K562 (cell line): ENCODE measurements at regions not wholly inside any gene's neighbourhood (a gene's known extent, or its start where the extent isn't known, plus 50 kb on each side); places are given as distances from the start of the nearest gene placed in this dataset.

Experiments used
- ATAC-seq: fragments of 200-7000 bp; cut with Tn5 transposase; 3 replicates; pipeline ENCODE4 v1.9.1; 2020; ENCODE audit warnings: moderate library complexity
- BruUV-seq: library from RNA; stranded (reverse); fragments of 400-500 nt; replicated peaks from 2 replicates; lab custom pipeline; 2021; lab: Mats Ljungman, UMichigan
- CTCF ChIA-PET: fragments of 300-600 bp; formaldehyde crosslinking; extraction: SDS; loops from one replicate; lab custom pipeline; 2021; ENCODE audit warnings: low intra/inter-chr PET ratio; lab: Yijun Ruan, JAX
- POLR2A ChIA-PET: fragments of 300-600, 350-650 bp; sonication (Branson Sonifier 250); formaldehyde crosslinking; extraction: SDS; loops from one replicate; lab custom pipeline; 2021; ENCODE audit warnings: antibody characterized with exemption, inconsistent platforms; lab: Yijun Ruan, JAX
- DNase-seq, 4 experiments: peaks; one replicate each; pipeline versions ENCODE4 v3.0.0 to v3.0.0-alpha.2; 2011 to 2018; ENCODE audit warnings: low spot score in 3 of 4, mixed read lengths in 3 of 4; ENCODE audit errors: extremely low read depth in 1 of 4
- FAIRE-seq: peaks from 2 replicates; lab custom pipeline; 2011; peaks lifted over from hg19 to GRCh38; lab: Jason Lieb, UNC
- H2AFZ ChIP-seq: 2 replicates; pipeline ENCODE4 v1.6.0; 2011; ENCODE audit warnings: low read depth, low read length, control low read depth, inconsistent platforms
- H3K27ac ChIP-seq: fragments of 200-600 bp; 3 replicates; pipeline ENCODE4 v1.8.0; 2011; ENCODE audit warnings: low read depth, mild to moderate bottlenecking, control low read depth, inconsistent platforms, low read length, moderate library complexity, mixed read lengths; ENCODE audit errors: extremely low read depth
- H3K27me3 ChIP-seq, 2 experiments: fragments of 300-600 bp in 1 of 2; 2 replicates in 1 of 2; 3 replicates in 1 of 2; pipeline versions ENCODE4 v1.6.0 to v1.8.0; 2011; ENCODE audit warnings: inconsistent platforms in 2 of 2, low read length in 2 of 2, mild to moderate bottlenecking in 1 of 2, mixed read lengths in 1 of 2, moderate library complexity in 1 of 2; ENCODE audit not compliant: control insufficient read depth in 2 of 2, insufficient read depth in 2 of 2
- H3K36me3 ChIP-seq: fragments of 300-600 bp; 3 replicates; pipeline ENCODE4 v1.8.0; 2011; ENCODE audit warnings: mild to moderate bottlenecking, low read length, inconsistent platforms; ENCODE audit not compliant: control insufficient read depth, insufficient read depth
- H3K4me1 ChIP-seq, 2 experiments: fragments of 200-600 bp in 1 of 2; replicated peaks in 1 of 2; 2 replicates in 1 of 2; 3 replicates in 1 of 2; pipeline versions ENCODE4 v1.5.1 to v1.8.0; 2011; ENCODE audit warnings: inconsistent platforms in 2 of 2, low read length in 2 of 2, mild to moderate bottlenecking in 1 of 2, mixed read lengths in 1 of 2, moderate library complexity in 1 of 2; ENCODE audit not compliant: control insufficient read depth in 2 of 2, insufficient read depth in 2 of 2
- H3K4me2 ChIP-seq: 2 replicates; pipeline ENCODE4 v1.6.1; 2011; ENCODE audit warnings: low read length, control low read depth, inconsistent platforms, mixed read lengths; ENCODE audit not compliant: insufficient read depth
- H3K4me3 ChIP-seq: fragments of 200-600 bp; sonication (generic), shearing (Covaris generic); 2 replicates; pipeline ENCODE4 v1.5.1; 2016; ENCODE audit warnings: control low read depth, inconsistent platforms
- H3K79me2 ChIP-seq: fragments of 200-600 bp; 3 replicates; pipeline ENCODE4 v1.8.0; 2011; ENCODE audit warnings: low read length, inconsistent platforms; ENCODE audit not compliant: control insufficient read depth, insufficient read depth
- H3K9ac ChIP-seq, 2 experiments: 2 replicates each; pipeline versions ENCODE4 v1.6.0 to v1.6.1; 2011; ENCODE audit warnings: low read depth in 2 of 2, low read length in 2 of 2, control low read depth in 1 of 2, inconsistent platforms in 1 of 2, mild to moderate bottlenecking in 1 of 2, mixed read lengths in 1 of 2; ENCODE audit not compliant: insufficient read depth in 1 of 2
- H3K9me1 ChIP-seq: one replicate; pipeline ENCODE4 v1.6.0; 2011; ENCODE audit warnings: inconsistent platforms, mild to moderate bottlenecking, low read length, moderate library complexity; ENCODE audit not compliant: control insufficient read depth, insufficient read depth
- H3K9me3 ChIP-seq: replicated peaks from 2 replicates; pipeline ENCODE4 v1.5.1; 2011; ENCODE audit warnings: low read depth, low read length, inconsistent platforms; ENCODE audit not compliant: control insufficient read depth, insufficient read depth
- H4K20me1 ChIP-seq: replicated peaks from 2 replicates; pipeline ENCODE4 v1.6.1; 2011; ENCODE audit warnings: low read length, inconsistent platforms, mixed read lengths; ENCODE audit not compliant: control insufficient read depth, insufficient read depth
- ETV5 ChIP-seq: sonication (generic); formaldehyde crosslinking; IDR thresholded peaks from 2 replicates; pipeline ENCODE4 v1.4.0; 2020; ENCODE audit warnings: low read depth, mild to moderate bottlenecking, missing genetic modification reagents
- ZNF121 ChIP-seq: sonication (generic); formaldehyde crosslinking; conservative IDR thresholded peaks from 2 replicates; pipeline ENCODE4 v1.8.0; 2022; ENCODE audit warnings: missing genetic modification reagents
- WGBS: fragments of 100-300 bp; shearing (Covaris generic); methylation state at CpG from one replicate; pipeline ENCODE4 v1.1.6; 2016; ENCODE audit warnings: low coverage, mixed read lengths; ENCODE audit not compliant: insufficient coverage; ENCODE audit errors: missing lambda C conversion rate; 5-methylcytosine and 5-hydroxymethylcytosine counted together
- in situ Hi-C: fragments of 300-500 bp; cut with MboI; formaldehyde crosslinking; loops from 4 replicates; pipeline ENCODE4 v1.15.0; 2018; ENCODE audit warnings: inconsistent platforms, mixed read lengths
- intact Hi-C: fragments of 100-400 bp; cut with micrococcal nuclease; formaldehyde crosslinking; loops from 2 replicates; pipeline ENCODE4 v1.14.2; 2022
- TF ChIP-seq, protein P1 (sequence below): fragments of 250-450 bp; sonication (Bioruptor Pico); IDR thresholded peaks from 2 replicates; pipeline ENCODE4 v1.8.0; 2022; ENCODE audit warnings: inconsistent platforms
- TF ChIP-seq, protein P2 (sequence below): fragments of 450-650 bp; IDR thresholded peaks from 2 replicates; pipeline ENCODE4 v1.6.1; 2016
- TF ChIP-seq, protein P3 (sequence below), 2 experiments: fragments of 450-650 bp; formaldehyde crosslinking in 1 of 2; IDR thresholded peaks; 2 replicates each; pipeline versions ENCODE4 v1.4.0 to v1.6.1; 2014 to 2020; ENCODE audit warnings: mild to moderate bottlenecking in 2 of 2, borderline replicate concordance in 1 of 2, low read depth in 1 of 2

DNA sequence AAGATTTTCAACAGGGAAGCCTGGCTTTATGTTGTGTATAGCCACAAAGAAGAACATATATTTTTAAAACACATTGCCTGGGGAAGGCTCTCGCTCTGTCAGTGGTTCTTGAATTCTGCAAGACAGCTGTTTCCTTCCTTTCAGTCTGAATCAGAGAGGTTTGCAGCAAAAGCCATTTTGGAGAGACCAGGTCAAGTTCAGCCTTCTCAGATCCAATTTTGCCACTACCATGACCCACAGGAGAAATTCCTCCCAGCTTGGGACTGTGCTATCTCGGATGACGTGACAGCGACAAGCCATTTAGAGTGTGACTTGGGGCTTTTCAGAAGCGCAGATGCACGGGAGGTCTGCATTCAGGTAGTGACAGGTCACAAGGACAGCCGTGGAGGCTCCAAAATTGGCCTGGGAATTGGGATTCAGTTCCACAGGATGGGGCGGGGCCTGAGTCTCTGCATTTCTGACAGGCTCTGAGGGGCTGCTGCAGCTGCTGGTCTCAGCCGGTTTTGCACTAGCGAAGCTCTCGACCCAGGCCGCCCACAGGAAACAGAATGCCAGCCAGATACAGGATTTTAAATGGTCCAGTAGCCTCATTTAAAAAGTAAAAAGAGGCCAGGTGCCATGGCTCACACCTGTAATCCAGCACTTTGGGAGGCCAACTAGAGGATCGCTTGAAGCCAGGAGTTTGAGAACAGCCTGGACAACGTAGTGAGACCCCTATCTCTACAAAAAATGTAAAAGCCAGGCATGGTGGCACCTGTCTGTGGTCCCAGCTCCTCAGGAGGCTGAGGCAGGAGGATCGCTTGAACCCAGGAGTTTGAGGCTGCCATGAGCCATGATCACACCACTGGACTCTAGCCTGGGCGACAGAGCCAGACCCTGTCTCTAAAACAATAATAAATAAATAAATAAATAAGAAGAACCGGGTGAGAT, 196.6 kb upstream of the CIBAR2 start:
- DNase-seq (no peak), ATAC-seq (no peak), FAIRE-seq (peak; percentile 61)
- Histone ChIP-seq H3K36me3 (no peaks in the 10 kb centered on the region), H3K79me2 (peaks cover 32% of the 10 kb centered on the region; the same call in 2 of the 3 replicates), H2AFZ (no peak overlapping the region; the same call in 1 of the 2 replicates), H4K20me1 (no peaks in the 10 kb centered on the region; the same call in 1 of the 2 replicates), H3K4me1 (peaks cover 65 to 93% of the 10 kb centered on the region in 2 experiments), H3K4me2 (no peak overlapping the region), H3K4me3 (no peak overlapping the region), H3K9me1 (no peaks in the 10 kb centered on the region), H3K27me3 (no peaks in the 10 kb centered on the region), H3K27ac (peak overlapping the region; percentile 10; the same call in 1 of the 3 replicates), H3K9ac (peak overlapping the region in 1 of 2 experiments; percentile 79; a peak in 2 of 4 replicates), H3K9me3 (no peaks in the 10 kb centered on the region)
- TF ChIP-seq, protein P1, sequence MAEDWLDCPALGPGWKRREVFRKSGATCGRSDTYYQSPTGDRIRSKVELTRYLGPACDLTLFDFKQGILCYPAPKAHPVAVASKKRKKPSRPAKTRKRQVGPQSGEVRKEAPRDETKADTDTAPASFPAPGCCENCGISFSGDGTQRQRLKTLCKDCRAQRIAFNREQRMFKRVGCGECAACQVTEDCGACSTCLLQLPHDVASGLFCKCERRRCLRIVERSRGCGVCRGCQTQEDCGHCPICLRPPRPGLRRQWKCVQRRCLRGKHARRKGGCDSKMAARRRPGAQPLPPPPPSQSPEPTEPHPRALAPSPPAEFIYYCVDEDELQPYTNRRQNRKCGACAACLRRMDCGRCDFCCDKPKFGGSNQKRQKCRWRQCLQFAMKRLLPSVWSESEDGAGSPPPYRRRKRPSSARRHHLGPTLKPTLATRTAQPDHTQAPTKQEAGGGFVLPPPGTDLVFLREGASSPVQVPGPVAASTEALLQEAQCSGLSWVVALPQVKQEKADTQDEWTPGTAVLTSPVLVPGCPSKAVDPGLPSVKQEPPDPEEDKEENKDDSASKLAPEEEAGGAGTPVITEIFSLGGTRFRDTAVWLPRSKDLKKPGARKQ = no peak
- TF ChIP-seq ZNF121 (CRISPR knock-in tag) (peak; percentile 88), ETV5 (CRISPR knock-in tag) (0 out of 2 replicates have a peak, but pooled peaks have one; percentile 41)
- TF ChIP-seq, protein P2, sequence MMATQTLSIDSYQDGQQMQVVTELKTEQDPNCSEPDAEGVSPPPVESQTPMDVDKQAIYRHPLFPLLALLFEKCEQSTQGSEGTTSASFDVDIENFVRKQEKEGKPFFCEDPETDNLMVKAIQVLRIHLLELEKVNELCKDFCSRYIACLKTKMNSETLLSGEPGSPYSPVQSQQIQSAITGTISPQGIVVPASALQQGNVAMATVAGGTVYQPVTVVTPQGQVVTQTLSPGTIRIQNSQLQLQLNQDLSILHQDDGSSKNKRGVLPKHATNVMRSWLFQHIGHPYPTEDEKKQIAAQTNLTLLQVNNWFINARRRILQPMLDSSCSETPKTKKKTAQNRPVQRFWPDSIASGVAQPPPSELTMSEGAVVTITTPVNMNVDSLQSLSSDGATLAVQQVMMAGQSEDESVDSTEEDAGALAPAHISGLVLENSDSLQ = peak; percentile 54; the same call in 1 of the 2 replicates
- TF ChIP-seq, protein P3, sequence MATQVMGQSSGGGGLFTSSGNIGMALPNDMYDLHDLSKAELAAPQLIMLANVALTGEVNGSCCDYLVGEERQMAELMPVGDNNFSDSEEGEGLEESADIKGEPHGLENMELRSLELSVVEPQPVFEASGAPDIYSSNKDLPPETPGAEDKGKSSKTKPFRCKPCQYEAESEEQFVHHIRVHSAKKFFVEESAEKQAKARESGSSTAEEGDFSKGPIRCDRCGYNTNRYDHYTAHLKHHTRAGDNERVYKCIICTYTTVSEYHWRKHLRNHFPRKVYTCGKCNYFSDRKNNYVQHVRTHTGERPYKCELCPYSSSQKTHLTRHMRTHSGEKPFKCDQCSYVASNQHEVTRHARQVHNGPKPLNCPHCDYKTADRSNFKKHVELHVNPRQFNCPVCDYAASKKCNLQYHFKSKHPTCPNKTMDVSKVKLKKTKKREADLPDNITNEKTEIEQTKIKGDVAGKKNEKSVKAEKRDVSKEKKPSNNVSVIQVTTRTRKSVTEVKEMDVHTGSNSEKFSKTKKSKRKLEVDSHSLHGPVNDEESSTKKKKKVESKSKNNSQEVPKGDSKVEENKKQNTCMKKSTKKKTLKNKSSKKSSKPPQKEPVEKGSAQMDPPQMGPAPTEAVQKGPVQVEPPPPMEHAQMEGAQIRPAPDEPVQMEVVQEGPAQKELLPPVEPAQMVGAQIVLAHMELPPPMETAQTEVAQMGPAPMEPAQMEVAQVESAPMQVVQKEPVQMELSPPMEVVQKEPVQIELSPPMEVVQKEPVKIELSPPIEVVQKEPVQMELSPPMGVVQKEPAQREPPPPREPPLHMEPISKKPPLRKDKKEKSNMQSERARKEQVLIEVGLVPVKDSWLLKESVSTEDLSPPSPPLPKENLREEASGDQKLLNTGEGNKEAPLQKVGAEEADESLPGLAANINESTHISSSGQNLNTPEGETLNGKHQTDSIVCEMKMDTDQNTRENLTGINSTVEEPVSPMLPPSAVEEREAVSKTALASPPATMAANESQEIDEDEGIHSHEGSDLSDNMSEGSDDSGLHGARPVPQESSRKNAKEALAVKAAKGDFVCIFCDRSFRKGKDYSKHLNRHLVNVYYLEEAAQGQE (IDR thresholded peaks at IDR 0.05; ENCODE audit: borderline replicate concordance) = 0 out of 2 replicates have a peak, but pooled peaks have one; percentile 3
- TF ChIP-seq, protein P3 (CRISPR knock-in tag; IDR thresholded peaks at IDR 0.05; ENCODE audit: low read depth) = no peak
- intact Hi-C loops (loop anchor here (10.0 kb wide), 1 partner anchor 306 kb away; the partner anchor contains the start of gene GSE1), in situ Hi-C loops (no loop called here)
- ChIA-PET CTCF (no interaction called here), POLR2A (interaction anchor here (0.6 to 6.9 kb wide), 6 partner anchors 7 to 709 kb away, joined by 3 to 60 read pairs (median 4); no protein-coding TSS in a partner anchor)
- 73% methylated on average over 17 of the region's 17 CpGs for WGBS
- no TSS peak for BruUV-seq
